H9 (cell line): ENCODE measurements at regions not wholly inside any gene's neighbourhood (a gene's known extent, or its start where the extent isn't known, plus 50 kb on each side); places are given as distances from the start of the nearest gene placed in this dataset.

Source experiments
- DNase-seq: peaks from one replicate; pipeline ENCODE4 v3.0.0-alpha.2; 2017
- H2AFZ ChIP-seq: one replicate; pipeline ENCODE4 v1.6.1; 2013; ENCODE audit warnings: mild to moderate bottlenecking, low read length, control low read depth, moderate library complexity
- H2AK5ac ChIP-seq: 2 replicates; pipeline ENCODE4 v1.6.1; 2013; ENCODE audit warnings: low read length, control low read depth, mixed read lengths; ENCODE audit not compliant: insufficient read length
- H2BK120ac ChIP-seq: one replicate; pipeline ENCODE4 v1.6.1; 2013; ENCODE audit warnings: low read depth, mild to moderate bottlenecking, low read length, control low read depth, inconsistent platforms; ENCODE audit not compliant: poor library complexity, severe bottlenecking
- H2BK12ac ChIP-seq: 2 replicates; pipeline ENCODE4 v1.6.1; 2013; ENCODE audit warnings: low read length, control low read depth, mixed read lengths, low read depth; ENCODE audit not compliant: insufficient read length
- H2BK15ac ChIP-seq: 2 replicates; pipeline ENCODE4 v1.6.1; 2013; ENCODE audit warnings: low read depth, low read length, control low read depth
- H2BK20ac ChIP-seq: one replicate; pipeline ENCODE4 v1.6.1; 2013; ENCODE audit warnings: low read depth, mild to moderate bottlenecking, low read length, control low read depth, inconsistent platforms; ENCODE audit not compliant: poor library complexity, severe bottlenecking
- H2BK5ac ChIP-seq: 2 replicates; pipeline ENCODE4 v1.6.1; 2013; ENCODE audit warnings: low read length, control low read depth, mixed read lengths; ENCODE audit not compliant: insufficient read length
- H3K14ac ChIP-seq: 2 replicates; pipeline ENCODE4 v1.6.1; 2013; ENCODE audit warnings: low read length, control low read depth; ENCODE audit not compliant: insufficient read depth
- H3K18ac ChIP-seq: 2 replicates; pipeline ENCODE4 v1.6.1; 2013; ENCODE audit warnings: low read depth, mild to moderate bottlenecking, mixed read lengths, low read length, control low read depth; ENCODE audit not compliant: insufficient read length
- H3K23ac ChIP-seq: 2 replicates; pipeline ENCODE4 v1.6.1; 2013; ENCODE audit warnings: low read length, control low read depth, mixed read lengths, low read depth; ENCODE audit not compliant: insufficient read length
- H3K23me2 ChIP-seq: 2 replicates; pipeline ENCODE4 v1.6.1; 2013; ENCODE audit warnings: low read depth, mild to moderate bottlenecking, mixed read lengths, low read length, control low read depth; ENCODE audit not compliant: insufficient read length, poor library complexity, severe bottlenecking
- H3K27ac ChIP-seq: 2 replicates; pipeline ENCODE4 v1.5.1; 2013; ENCODE audit warnings: low read length, control low read depth, mixed read lengths, low read depth; ENCODE audit not compliant: insufficient read length
- H3K27me3 ChIP-seq: 2 replicates; pipeline ENCODE4 v1.6.1; 2013; ENCODE audit warnings: low read length, control low read depth, inconsistent platforms; ENCODE audit not compliant: insufficient read depth
- H3K4ac ChIP-seq: 2 replicates; pipeline ENCODE4 v1.6.1; 2013; ENCODE audit warnings: low read depth, mild to moderate bottlenecking, control low read depth, inconsistent platforms, low read length, moderate library complexity
- H3K4me1 ChIP-seq: 2 replicates; pipeline ENCODE4 v1.6.1; 2013; ENCODE audit warnings: low read length, control low read depth, inconsistent platforms; ENCODE audit not compliant: insufficient read depth
- H3K4me2 ChIP-seq: 2 replicates; pipeline ENCODE4 v1.6.1; 2013; ENCODE audit warnings: low read length, control low read depth, mixed read lengths; ENCODE audit not compliant: insufficient read length, insufficient read depth
- H3K56ac ChIP-seq: 2 replicates; pipeline ENCODE4 v1.6.1; 2013; ENCODE audit warnings: low read depth, mild to moderate bottlenecking, mixed read lengths, low read length, control low read depth; ENCODE audit not compliant: insufficient read length
- H3K79me1 ChIP-seq: 2 replicates; pipeline ENCODE4 v1.6.1; 2013; ENCODE audit warnings: low read depth, mild to moderate bottlenecking, moderate library complexity, low read length, control low read depth, inconsistent platforms; ENCODE audit not compliant: insufficient read depth, poor library complexity, severe bottlenecking
- H3K79me2 ChIP-seq: 2 replicates; pipeline ENCODE4 v1.6.1; 2013; ENCODE audit warnings: low read length, control low read depth, inconsistent platforms; ENCODE audit not compliant: insufficient read depth
- H3K9ac ChIP-seq: 2 replicates; pipeline ENCODE4 v1.6.1; 2013; ENCODE audit warnings: low read length, control low read depth, mixed read lengths; ENCODE audit not compliant: insufficient read length; ENCODE audit errors: extremely low read depth
- H3K9me3 ChIP-seq: one replicate; pipeline ENCODE4 v1.6.1; 2013; ENCODE audit warnings: low read depth, low read length, inconsistent platforms; ENCODE audit not compliant: control insufficient read depth
- H3T11ph ChIP-seq: one replicate; pipeline ENCODE4 v1.6.1; 2013; ENCODE audit warnings: mild to moderate bottlenecking, low read length, control low read depth, inconsistent platforms
- H4K20me1 ChIP-seq: one replicate; pipeline ENCODE4 v1.6.1; 2013; ENCODE audit not compliant: control insufficient read depth, insufficient read length, insufficient read depth
- H4K5ac ChIP-seq: 2 replicates; pipeline ENCODE4 v1.6.1; 2013; ENCODE audit warnings: low read depth, mild to moderate bottlenecking, mixed read lengths, low read length, control low read depth; ENCODE audit not compliant: insufficient read length
- H4K8ac ChIP-seq: replicated peaks from 2 replicates; pipeline ENCODE4 v1.6.1; 2013; ENCODE audit warnings: low read length, control low read depth, mixed read lengths, low read depth; ENCODE audit not compliant: insufficient read length
- H4K91ac ChIP-seq: 2 replicates; pipeline ENCODE4 v1.6.1; 2013; ENCODE audit warnings: low read depth, mild to moderate bottlenecking, moderate library complexity, mixed read lengths, low read length, control low read depth; ENCODE audit not compliant: insufficient read length
- H3K27ac Mint-ChIP-seq, 3 experiments: 2 replicates in 2 of 3; 3 replicates in 1 of 3; pipeline ENCODE4 v1.8.0; 2020 to 2021; ENCODE audit warnings: mixed read lengths in 3 of 3, mild to moderate bottlenecking in 1 of 3, moderate library complexity in 1 of 3
- H3K27me3 Mint-ChIP-seq: 2 replicates; pipeline ENCODE4 v1.8.0; 2021; ENCODE audit warnings: low read depth, mild to moderate bottlenecking, moderate library complexity, mixed read lengths
- H3K36me3 Mint-ChIP-seq, 3 experiments: 2 replicates in 2 of 3; 3 replicates in 1 of 3; pipeline ENCODE4 v1.8.0; 2020 to 2021; ENCODE audit warnings: low read depth in 3 of 3, mixed read lengths in 3 of 3; ENCODE audit not compliant: insufficient read depth in 1 of 3
- H3K4me1 Mint-ChIP-seq, 2 experiments: 2 replicates each; pipeline ENCODE4 v1.8.0; 2020; ENCODE audit warnings: mixed read lengths in 2 of 2
- H3K4me3 Mint-ChIP-seq, 2 experiments: 2 replicates in 1 of 2; 3 replicates in 1 of 2; pipeline ENCODE4 v1.8.0; 2020 to 2021; ENCODE audit warnings: mild to moderate bottlenecking in 2 of 2, mixed read lengths in 2 of 2, moderate library complexity in 1 of 2
- H3K9me3 Mint-ChIP-seq, 2 experiments: 2 replicates in 1 of 2; 3 replicates in 1 of 2; pipeline ENCODE4 v1.8.0; 2020; ENCODE audit warnings: mild to moderate bottlenecking in 2 of 2, mixed read lengths in 2 of 2, moderate library complexity in 1 of 2
- WGBS: extraction: QIAGEN DNeasy Blood & Tissue Kit; methylation state at CpG from one replicate; pipeline ENCODE4 v1.1.7; 2013; ENCODE audit warnings: missing lambda C conversion rate, low lambda C conversion rate, mixed read lengths; ENCODE audit not compliant: insufficient read length; ENCODE audit errors: extremely low coverage; 5-methylcytosine and 5-hydroxymethylcytosine counted together
- TF ChIP-seq, protein P1 (sequence below): fragments of 200-600 bp; sonication (generic); conservative IDR thresholded peaks from 3 replicates; pipeline ENCODE4 v1.8.0; 2021; ENCODE audit warnings: antibody characterized with exemption, mild to moderate bottlenecking

DNA sequence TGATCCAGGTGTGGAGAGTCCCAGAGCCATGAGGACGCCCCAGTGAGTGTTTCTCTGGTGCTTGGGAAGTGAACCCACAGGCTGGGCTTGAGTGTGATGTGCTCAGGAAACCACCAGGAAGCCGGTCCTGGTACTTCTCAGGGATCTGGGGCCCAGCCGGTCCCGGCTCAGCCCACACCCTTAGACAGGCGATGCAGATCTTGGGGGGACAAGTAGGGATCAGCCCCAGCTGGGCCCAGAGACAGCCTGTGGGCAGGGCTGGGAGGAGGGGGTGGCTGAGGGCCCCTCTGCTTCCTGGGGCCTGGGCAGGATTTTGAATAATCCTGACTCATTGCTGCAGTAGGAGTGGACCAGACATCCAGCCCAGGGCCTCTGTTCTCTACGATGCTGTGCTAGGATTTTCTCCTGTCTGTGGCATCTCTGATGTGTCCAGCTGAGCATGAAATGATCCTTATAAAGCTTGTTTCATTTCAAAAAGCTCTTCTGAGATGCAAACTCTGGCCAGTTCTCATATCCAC lies 698.0 kb downstream of the PTPRU start:
- no peak overlapping the region for H4K8ac ChIP-seq
- no peak overlapping the region for H3K9ac ChIP-seq
- no peak overlapping the region for H2BK5ac ChIP-seq
- no peaks in the 10 kb centered on the region for H3K9me3 Mint-ChIP-seq
- no peak overlapping the region for H2BK120ac ChIP-seq
- no peak overlapping the region for H3K4me2 ChIP-seq
- H4K91ac ChIP-seq, result no peak overlapping the region
- H2BK12ac ChIP-seq, result no peak overlapping the region
- H4K5ac ChIP-seq, result no peak overlapping the region
- no peaks in the 10 kb centered on the region; the same call in 1 of the 2 replicates for H3K27me3 Mint-ChIP-seq
- no peak overlapping the region for H3K4me3 Mint-ChIP-seq
- no peaks in the 10 kb centered on the region for H3K27me3 ChIP-seq
- no peak overlapping the region for H2AFZ ChIP-seq
- H3K79me2 ChIP-seq, result no peaks in the 10 kb centered on the region
- no peak overlapping the region for H3K23ac ChIP-seq
- no peaks in the 10 kb centered on the region for H3K79me1 ChIP-seq
- no peak overlapping the region for H2BK15ac ChIP-seq
- peak overlapping the region in 1 of 3 experiments; percentile 46; a peak in 2 of 7 replicates for H3K27ac Mint-ChIP-seq
- H3K4me1 ChIP-seq, result peaks cover 7% of the 10 kb centered on the region; the same call in 1 of the 2 replicates
- H3K14ac ChIP-seq, result no peak overlapping the region
- no peaks in the 10 kb centered on the region for H3K36me3 Mint-ChIP-seq
- peaks cover 34 to 38% of the 10 kb centered on the region in 2 experiments for H3K4me1 Mint-ChIP-seq
- H4K20me1 ChIP-seq, result no peaks in the 10 kb centered on the region
- H3K4ac ChIP-seq, result no peak overlapping the region
- H3K56ac ChIP-seq, result no peak overlapping the region
- no peak overlapping the region for H3T11ph ChIP-seq
- DNase-seq, result no peak
- TF ChIP-seq, protein P1, sequence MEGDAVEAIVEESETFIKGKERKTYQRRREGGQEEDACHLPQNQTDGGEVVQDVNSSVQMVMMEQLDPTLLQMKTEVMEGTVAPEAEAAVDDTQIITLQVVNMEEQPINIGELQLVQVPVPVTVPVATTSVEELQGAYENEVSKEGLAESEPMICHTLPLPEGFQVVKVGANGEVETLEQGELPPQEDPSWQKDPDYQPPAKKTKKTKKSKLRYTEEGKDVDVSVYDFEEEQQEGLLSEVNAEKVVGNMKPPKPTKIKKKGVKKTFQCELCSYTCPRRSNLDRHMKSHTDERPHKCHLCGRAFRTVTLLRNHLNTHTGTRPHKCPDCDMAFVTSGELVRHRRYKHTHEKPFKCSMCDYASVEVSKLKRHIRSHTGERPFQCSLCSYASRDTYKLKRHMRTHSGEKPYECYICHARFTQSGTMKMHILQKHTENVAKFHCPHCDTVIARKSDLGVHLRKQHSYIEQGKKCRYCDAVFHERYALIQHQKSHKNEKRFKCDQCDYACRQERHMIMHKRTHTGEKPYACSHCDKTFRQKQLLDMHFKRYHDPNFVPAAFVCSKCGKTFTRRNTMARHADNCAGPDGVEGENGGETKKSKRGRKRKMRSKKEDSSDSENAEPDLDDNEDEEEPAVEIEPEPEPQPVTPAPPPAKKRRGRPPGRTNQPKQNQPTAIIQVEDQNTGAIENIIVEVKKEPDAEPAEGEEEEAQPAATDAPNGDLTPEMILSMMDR, result no peak
- no peaks in the 10 kb centered on the region for H3K9me3 ChIP-seq
- WGBS, result no CpG with 5 or more reads among the region's 6 CpGs
- no peak overlapping the region for H3K18ac ChIP-seq
- H3K23me2 ChIP-seq, result no peaks in the 10 kb centered on the region
- H2BK20ac ChIP-seq, result no peak overlapping the region
- no peak overlapping the region for H2AK5ac ChIP-seq
- no peak overlapping the region for H3K27ac ChIP-seq
